Endothelial cell of umbilical vein (primary cell): ENCODE measurements at regions not wholly inside any gene's neighbourhood (a gene's known extent, or its start where the extent isn't known, plus 50 kb on each side); places are given as distances from the start of the nearest gene placed in this dataset.

Experiments used
- BruUV-seq: library from RNA; stranded (reverse); fragments of 400-500 nt; replicated peaks from 2 replicates; lab custom pipeline; 2021; lab: Mats Ljungman, UMichigan
- CTCF ChIA-PET: fragments of 300-600, 350-600 bp; sonication (Branson Sonifier 250); formaldehyde crosslinking; loops from one replicate; lab custom pipeline; 2021; ENCODE audit warnings: antibody characterized with exemption, inconsistent platforms; lab: Charles Lee
- POLR2A ChIA-PET: fragments of 300-600, 350-600 bp; sonication (Branson Sonifier 250); formaldehyde crosslinking; loops from one replicate; lab custom pipeline; 2021; ENCODE audit warnings: antibody characterized with exemption, inconsistent platforms; lab: Charles Lee
- DNase-seq: peaks from one replicate; pipeline ENCODE4 v3.0.0-alpha.2; 2011; ENCODE audit warnings: low read depth, low spot score
- FAIRE-seq: peaks from 2 replicates; lab custom pipeline; 2011; peaks lifted over from hg19 to GRCh38; lab: Jason Lieb, UNC
- H2AFZ ChIP-seq: 2 replicates; pipeline ENCODE4 v1.6.0; 2012; ENCODE audit warnings: low read depth, low read length, control low read depth, inconsistent platforms
- H3K27ac ChIP-seq: 2 replicates; pipeline ENCODE4 v1.5.1; 2011; ENCODE audit warnings: low read depth, mild to moderate bottlenecking, control low read depth, low read length, moderate library complexity; ENCODE audit not compliant: insufficient read depth
- H3K27me3 ChIP-seq, 2 experiments: 2 replicates each; pipeline versions ENCODE4 v1.6.0 to v1.6.1; 2011; ENCODE audit warnings: low read length in 2 of 2, mixed read lengths in 1 of 2; ENCODE audit not compliant: control insufficient read depth in 2 of 2, insufficient read depth in 2 of 2
- H3K36me3 ChIP-seq, 2 experiments: 2 replicates in 1 of 2; 3 replicates in 1 of 2; pipeline ENCODE4 v1.5.1; 2011; ENCODE audit warnings: low read length in 2 of 2, mild to moderate bottlenecking in 1 of 2, moderate library complexity in 1 of 2; ENCODE audit not compliant: control insufficient read depth in 2 of 2, insufficient read depth in 2 of 2; ENCODE audit errors: extremely low read depth in 1 of 2
- H3K4me1 ChIP-seq: 3 replicates; pipeline ENCODE4 v1.5.1; 2011; ENCODE audit warnings: mild to moderate bottlenecking, low read length; ENCODE audit not compliant: control insufficient read depth, insufficient read depth; ENCODE audit errors: extremely low read depth
- H3K4me2 ChIP-seq: 2 replicates; pipeline ENCODE4 v1.6.1; 2011; ENCODE audit warnings: low read length, control low read depth, mixed read lengths; ENCODE audit not compliant: insufficient read depth
- H3K4me3 ChIP-seq, 3 experiments: fragments of 200-600 bp in 1 of 3; sonication (generic), shearing (Covaris generic) in 1 of 3; replicated peaks in 1 of 3; 2 replicates each; pipeline ENCODE4 v1.5.1; 2011 to 2016; ENCODE audit warnings: control low read depth in 3 of 3, low read length in 3 of 3, mild to moderate bottlenecking in 2 of 3, inconsistent platforms in 1 of 3, low read depth in 1 of 3, moderate library complexity in 1 of 3; ENCODE audit not compliant: insufficient read depth in 1 of 3
- H3K79me2 ChIP-seq: 2 replicates; pipeline ENCODE4 v1.6.0; 2012; ENCODE audit warnings: low read length, inconsistent platforms; ENCODE audit not compliant: control insufficient read depth, insufficient read depth
- H3K9ac ChIP-seq: replicated peaks from 2 replicates; pipeline ENCODE3; 2011; ENCODE audit warnings: low read length, control low read depth; ENCODE audit not compliant: insufficient read depth; ENCODE audit errors: extremely low read depth
- H3K9me1 ChIP-seq: replicated peaks from 3 replicates; pipeline ENCODE4 v1.6.0; 2011; ENCODE audit warnings: mild to moderate bottlenecking, low read length; ENCODE audit not compliant: control insufficient read depth, insufficient read depth; ENCODE audit errors: extremely low read depth
- H3K9me3 ChIP-seq: replicated peaks from 2 replicates; pipeline ENCODE4 v1.5.1; 2012; ENCODE audit warnings: low read length, inconsistent platforms; ENCODE audit not compliant: control insufficient read depth, insufficient read depth
- H4K20me1 ChIP-seq: replicated peaks from 2 replicates; pipeline ENCODE3; 2011; ENCODE audit warnings: mild to moderate bottlenecking, low read length; ENCODE audit not compliant: control insufficient read depth, insufficient read depth; ENCODE audit errors: extremely low read depth
- CTCF ChIP-seq, 2 donors: IDR thresholded peaks; 1 replicate in 1 of 2; 2 replicates in 1 of 2; pipeline ENCODE4 v1.5.1; 2011; ENCODE audit warnings: low read length in 2 of 2, mild to moderate bottlenecking in 2 of 2, moderate library complexity in 2 of 2, control low read depth in 1 of 2, inconsistent platforms in 1 of 2, low read depth in 1 of 2; ENCODE audit not compliant: insufficient read depth in 1 of 2; ENCODE audit errors: extremely low read depth in 1 of 2
- EZH2 ChIP-seq: IDR thresholded peaks from 2 replicates; pipeline ENCODE4 v1.6.1; 2012; ENCODE audit warnings: borderline replicate concordance, low read depth, mild to moderate bottlenecking, moderate library complexity, low read length, inconsistent platforms; ENCODE audit not compliant: severe bottlenecking
- FOS ChIP-seq: IDR thresholded peaks from 2 replicates; pipeline ENCODE4 v1.6.1; 2011; ENCODE audit warnings: mild to moderate bottlenecking, low read length, moderate library complexity, borderline replicate concordance; ENCODE audit not compliant: insufficient read depth
- GATA2 ChIP-seq: IDR thresholded peaks from 2 replicates; pipeline ENCODE4 v1.7.0; 2011; ENCODE audit warnings: low read depth, mild to moderate bottlenecking, moderate library complexity, mixed read lengths, low read length; ENCODE audit not compliant: insufficient read length, insufficient read depth
- JUN ChIP-seq: IDR thresholded peaks from 2 replicates; pipeline ENCODE4 v1.6.1; 2011; ENCODE audit warnings: borderline replicate concordance, low read depth; ENCODE audit not compliant: insufficient read length, insufficient read depth
- MAX ChIP-seq: IDR thresholded peaks from 2 replicates; pipeline ENCODE4 v1.6.1; 2011; ENCODE audit not compliant: insufficient read depth, insufficient read length
- MYC ChIP-seq: IDR thresholded peaks from one replicate; pipeline ENCODE4 v1.6.1; 2011; ENCODE audit warnings: mild to moderate bottlenecking, low read depth, low read length
- POLR2A ChIP-seq: IDR thresholded peaks from 2 replicates; pipeline ENCODE4 v1.6.1; 2012; ENCODE audit warnings: low read depth, mild to moderate bottlenecking, control low read depth, low read length
- POLR2AphosphoS5 ChIP-seq: IDR thresholded peaks from 2 replicates; pipeline ENCODE4 v1.6.1; 2012; ENCODE audit warnings: low read depth, mild to moderate bottlenecking, control low read depth, low read length, moderate library complexity; ENCODE audit not compliant: insufficient read depth
- dilution Hi-C: fragments of 300-500 bp; cut with MboI; formaldehyde crosslinking; loops from one replicate; pipeline ENCODE4 v1.15.0; 2019; ENCODE audit warnings: low sequenced_read_pairs; ENCODE audit not compliant: extremely low pct_ligation_motif_present
- intact Hi-C: fragments of 100-400 bp; cut with micrococcal nuclease; formaldehyde crosslinking; loops from one replicate; pipeline ENCODE4 v1.10.0; 2022

- H3K27ac ChIP-seq, result no peak overlapping the region
- dilution Hi-C loops, result no loop called here
- no peaks in the 10 kb centered on the region for H3K36me3 ChIP-seq
- intact Hi-C loops, result no loop called here
- H3K9ac ChIP-seq, result no peak overlapping the region
- no peaks in the 10 kb centered on the region for H3K79me2 ChIP-seq
- H4K20me1 ChIP-seq, result no peaks in the 10 kb centered on the region
- CTCF ChIA-PET, result interaction anchor here (1.0 kb wide), 1 partner anchor 11 kb away, joined by 3 read pairs; no protein-coding TSS in a partner anchor
- no peaks in the 10 kb centered on the region for H3K9me1 ChIP-seq
- H3K4me3 ChIP-seq, result no peak overlapping the region
- FAIRE-seq (no peak), DNase-seq (no peak)
- TF ChIP-seq FOS, result no peak
- no peak for TF ChIP-seq JUN
- TF ChIP-seq MAX, result no peak
- no peak for TF ChIP-seq MYC
- no peak for TF ChIP-seq GATA2
- no peak for TF ChIP-seq CTCF (IDR thresholded peaks at IDR 0.05; ENCODE audit: extremely low read depth in 1 of 2, insufficient read depth in 1 of 2, low read depth in 1 of 2, low read length in 2 of 2)
- TF ChIP-seq POLR2A, result no peak
- TF ChIP-seq POLR2AphosphoS5, result no peak
- no peak for TF ChIP-seq EZH2
- POLR2A ChIA-PET, result no interaction called here
- H3K9me3 ChIP-seq, result no peaks in the 10 kb centered on the region
- H3K4me2 ChIP-seq, result no peak overlapping the region
- H3K27me3 ChIP-seq, result no peaks in the 10 kb centered on the region
- no peaks in the 10 kb centered on the region for H3K4me1 ChIP-seq
- H2AFZ ChIP-seq, result no peak overlapping the region
- no TSS peak for BruUV-seq
Observed at GRCh38 chr1:208357644-208358507, 113.7 kb upstream of the PLXNA2 start.
